Neural progenitor cell (in vitro differentiated cells): ENCODE measurements at regions not wholly inside any gene's neighbourhood (a gene's known extent, or its start where the extent isn't known, plus 50 kb on each side); places are given as distances from the start of the nearest gene placed in this dataset.
"Not testable (repeated sequence)": the region's sequence is repeated elsewhere in the genome, so short reads cannot be mapped to it uniquely, and the experiment has no call there.

Source experiments
- EZH2 ChIP-seq: fragments of 200-600 bp; sonication (generic); IDR thresholded peaks from 2 replicates; pipeline ENCODE4 v1.6.1; 2017; ENCODE audit warnings: antibody characterized with exemption, mild to moderate bottlenecking, moderate library complexity
- TF ChIP-seq, protein P1 (sequence below): fragments of 200-600 bp; sonication (generic); IDR thresholded peaks from 2 replicates; pipeline ENCODE4 v1.5.1; 2017; ENCODE audit warnings: antibody characterized with exemption, mild to moderate bottlenecking

DNA sequence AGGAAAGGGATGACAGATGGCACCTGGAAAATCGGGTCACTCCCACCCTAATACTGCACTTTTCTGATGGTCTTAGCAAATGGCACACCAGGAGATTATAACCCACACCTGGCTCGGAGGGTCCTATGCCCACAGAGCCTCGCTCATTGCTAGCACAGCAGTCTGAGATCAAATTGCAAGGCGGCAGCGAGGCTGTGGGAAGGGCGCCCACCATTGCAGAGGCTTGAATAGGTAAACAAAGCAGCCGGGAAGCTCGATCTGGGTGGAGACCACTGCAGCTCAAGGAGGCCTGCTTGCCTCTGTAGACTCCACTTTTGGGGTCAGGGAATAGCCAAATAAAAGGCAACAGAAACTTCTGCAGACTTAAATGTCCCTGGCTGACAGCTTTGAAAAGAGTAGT, 622.7 kb upstream of the ZNF804A start:
- TF ChIP-seq, protein P1, sequence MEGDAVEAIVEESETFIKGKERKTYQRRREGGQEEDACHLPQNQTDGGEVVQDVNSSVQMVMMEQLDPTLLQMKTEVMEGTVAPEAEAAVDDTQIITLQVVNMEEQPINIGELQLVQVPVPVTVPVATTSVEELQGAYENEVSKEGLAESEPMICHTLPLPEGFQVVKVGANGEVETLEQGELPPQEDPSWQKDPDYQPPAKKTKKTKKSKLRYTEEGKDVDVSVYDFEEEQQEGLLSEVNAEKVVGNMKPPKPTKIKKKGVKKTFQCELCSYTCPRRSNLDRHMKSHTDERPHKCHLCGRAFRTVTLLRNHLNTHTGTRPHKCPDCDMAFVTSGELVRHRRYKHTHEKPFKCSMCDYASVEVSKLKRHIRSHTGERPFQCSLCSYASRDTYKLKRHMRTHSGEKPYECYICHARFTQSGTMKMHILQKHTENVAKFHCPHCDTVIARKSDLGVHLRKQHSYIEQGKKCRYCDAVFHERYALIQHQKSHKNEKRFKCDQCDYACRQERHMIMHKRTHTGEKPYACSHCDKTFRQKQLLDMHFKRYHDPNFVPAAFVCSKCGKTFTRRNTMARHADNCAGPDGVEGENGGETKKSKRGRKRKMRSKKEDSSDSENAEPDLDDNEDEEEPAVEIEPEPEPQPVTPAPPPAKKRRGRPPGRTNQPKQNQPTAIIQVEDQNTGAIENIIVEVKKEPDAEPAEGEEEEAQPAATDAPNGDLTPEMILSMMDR = not testable (repeated sequence)
- TF ChIP-seq EZH2 = not testable (repeated sequence)
